ENCODE measurements at regions not wholly inside any gene's neighbourhood (a gene's known extent, or its start where the extent isn't known, plus 50 kb on each side); places are given as distances from the start of the nearest gene placed in this dataset.
A peak's percentile ranks its signal among the peaks of the same experiment; 100 is the strongest.

DNA sequence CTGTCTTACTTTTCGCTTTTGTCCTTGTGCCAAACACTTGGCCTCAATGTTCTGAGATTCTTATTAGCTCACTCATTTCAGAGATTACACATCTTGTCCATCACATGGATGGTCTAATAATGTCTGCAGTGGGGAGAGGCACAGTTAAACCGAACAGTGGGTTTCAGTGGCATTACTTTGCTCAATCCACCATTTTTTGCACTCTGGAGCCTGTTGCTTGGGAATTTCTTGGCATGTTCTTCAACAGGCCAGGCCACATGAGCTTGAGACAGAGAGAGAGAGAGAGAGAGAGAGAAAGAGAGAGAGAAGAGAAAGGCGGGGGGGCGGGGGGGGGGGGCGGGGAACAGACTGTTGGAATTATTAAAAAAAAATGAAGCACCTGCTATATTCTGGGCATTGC lies 1327.8 kb upstream of the WWC1 start:
- DNase-seq: no peak

DNA sequence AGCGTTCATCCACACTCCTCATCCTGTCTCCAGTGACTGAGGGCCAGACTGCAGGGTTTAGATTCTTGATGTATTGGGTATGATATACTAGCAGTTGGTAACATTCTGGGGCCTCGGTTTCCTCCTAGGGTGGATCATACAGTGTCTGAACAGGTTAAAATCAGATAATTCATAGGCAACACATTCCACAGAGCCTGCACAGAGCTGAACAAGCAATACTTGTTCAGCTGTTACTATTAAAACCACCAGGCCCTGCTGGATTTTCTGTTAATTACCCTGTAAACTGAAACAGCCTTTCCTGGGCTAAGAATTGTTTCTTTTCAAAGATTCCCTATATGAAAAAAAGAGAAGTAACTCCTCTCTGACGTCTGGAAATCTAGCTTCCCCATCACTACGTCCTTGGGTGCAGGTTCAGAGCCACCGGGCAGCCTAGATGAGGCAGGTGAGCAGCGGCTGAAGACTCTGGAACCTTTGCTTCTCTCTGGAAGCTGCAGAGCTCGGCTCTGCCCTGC lies 1313.5 kb upstream of the WWC1 start:
- DNase-seq: no peak

DNA sequence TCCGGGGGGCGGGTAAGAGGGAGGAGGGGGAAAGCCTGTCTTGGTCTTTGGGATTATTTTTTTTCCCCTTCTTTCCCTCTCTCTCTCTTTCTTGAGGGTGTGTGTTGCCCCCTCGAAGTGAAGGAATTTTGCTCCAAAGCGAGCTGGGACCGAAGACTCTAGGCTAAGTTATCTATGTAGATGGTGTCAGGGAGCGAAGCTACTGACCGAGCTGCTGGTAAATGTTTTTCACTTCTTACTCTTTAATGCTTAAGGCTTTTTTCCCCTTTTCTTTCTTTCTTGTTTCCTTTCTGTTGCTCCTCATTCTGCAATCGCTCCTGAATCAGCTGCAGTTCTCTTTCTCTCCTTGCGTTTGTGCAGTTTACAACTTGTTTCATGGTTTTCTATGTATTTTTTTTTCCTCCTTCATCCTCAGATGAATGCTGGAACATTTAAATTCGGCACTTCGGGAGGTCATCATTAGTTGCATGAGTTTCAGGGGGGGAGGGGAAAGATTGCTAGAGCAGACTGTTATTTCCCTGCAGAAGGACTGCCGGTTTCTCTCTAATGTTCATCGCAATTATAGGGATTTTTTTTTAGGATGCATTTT lies 1312.0 kb upstream of the WWC1 start:
- DNase-seq: peak in 1 of 2 experiments; percentile 25

DNA sequence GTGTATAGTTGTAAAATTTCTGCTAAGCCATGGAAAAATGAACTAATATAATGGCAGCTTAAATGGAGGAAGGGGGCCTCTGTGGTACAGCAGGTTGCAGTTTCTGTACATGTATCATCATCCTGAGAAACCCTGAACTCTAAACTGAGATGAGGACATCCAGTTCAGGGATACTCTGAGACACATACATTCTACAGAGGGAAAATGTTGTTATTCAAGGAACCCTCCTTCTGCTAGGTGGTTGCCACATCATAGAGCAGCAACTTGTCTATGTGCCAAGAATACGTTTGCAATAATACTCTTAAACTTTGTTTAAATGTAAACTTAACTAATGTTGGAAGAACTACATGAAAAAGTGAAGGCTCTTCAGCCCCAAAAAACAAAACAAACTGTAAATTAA lies 1310.8 kb upstream of the WWC1 start:
- no peak for DNase-seq

DNA sequence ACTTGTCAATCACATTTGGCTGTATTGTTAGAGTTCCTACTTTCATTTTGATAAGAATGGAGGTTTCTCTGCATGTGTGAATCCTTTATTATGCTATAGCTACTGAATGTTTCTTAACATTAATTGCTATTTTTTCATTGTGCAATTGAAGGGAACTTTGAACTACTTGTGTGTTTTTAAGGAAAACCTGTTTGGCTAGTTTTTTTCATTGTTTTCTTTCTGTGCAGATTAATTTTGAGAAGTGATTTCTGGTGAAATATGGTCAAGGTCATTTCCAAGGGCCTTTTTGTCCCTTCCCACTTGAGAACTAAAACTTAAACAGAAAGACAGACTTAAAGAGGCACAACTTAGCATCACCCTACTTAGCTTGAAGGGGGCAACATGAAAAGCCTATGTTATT lies 1309.2 kb upstream of the WWC1 start:
- no peak for DNase-seq

DNA sequence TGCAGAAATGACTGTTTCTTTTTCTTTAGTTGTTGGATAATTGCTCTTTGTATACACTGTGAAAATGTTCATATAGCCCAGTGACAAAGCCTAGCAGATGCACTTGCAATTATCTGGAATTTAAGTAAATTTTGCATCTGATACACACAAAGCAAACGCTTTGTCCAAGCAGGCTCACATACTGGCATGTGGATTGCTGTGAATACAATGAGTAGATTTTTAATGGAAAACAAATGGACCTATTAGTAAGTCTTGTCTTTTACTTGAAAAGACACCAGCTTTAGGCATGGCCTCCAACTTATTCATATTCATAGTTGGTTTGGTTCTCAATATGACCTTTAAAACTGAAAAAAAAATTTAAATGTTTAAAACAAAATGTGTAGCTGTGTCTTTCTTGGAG lies 1299.8 kb upstream of the WWC1 start:
- no peak for DNase-seq

DNA sequence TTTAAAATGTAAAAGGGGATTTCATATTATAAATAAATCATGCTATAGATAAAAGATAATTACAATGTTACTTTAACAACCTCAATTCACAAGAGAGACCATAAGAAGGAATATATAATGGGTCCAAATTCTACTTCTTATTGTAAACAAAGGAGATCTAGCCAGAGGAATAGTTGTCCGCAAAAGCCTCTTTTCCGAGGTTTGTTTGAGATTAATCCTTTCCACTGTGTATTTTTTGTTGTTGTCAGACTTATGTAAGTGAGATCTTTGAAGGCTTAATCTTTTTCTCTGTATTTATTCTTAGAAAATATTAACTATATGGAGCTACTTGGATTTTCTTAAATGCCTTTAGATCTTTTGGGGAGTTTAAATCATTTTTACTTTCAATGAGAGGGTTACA lies 1299.3 kb upstream of the WWC1 start:
- no peak for DNase-seq

DNA sequence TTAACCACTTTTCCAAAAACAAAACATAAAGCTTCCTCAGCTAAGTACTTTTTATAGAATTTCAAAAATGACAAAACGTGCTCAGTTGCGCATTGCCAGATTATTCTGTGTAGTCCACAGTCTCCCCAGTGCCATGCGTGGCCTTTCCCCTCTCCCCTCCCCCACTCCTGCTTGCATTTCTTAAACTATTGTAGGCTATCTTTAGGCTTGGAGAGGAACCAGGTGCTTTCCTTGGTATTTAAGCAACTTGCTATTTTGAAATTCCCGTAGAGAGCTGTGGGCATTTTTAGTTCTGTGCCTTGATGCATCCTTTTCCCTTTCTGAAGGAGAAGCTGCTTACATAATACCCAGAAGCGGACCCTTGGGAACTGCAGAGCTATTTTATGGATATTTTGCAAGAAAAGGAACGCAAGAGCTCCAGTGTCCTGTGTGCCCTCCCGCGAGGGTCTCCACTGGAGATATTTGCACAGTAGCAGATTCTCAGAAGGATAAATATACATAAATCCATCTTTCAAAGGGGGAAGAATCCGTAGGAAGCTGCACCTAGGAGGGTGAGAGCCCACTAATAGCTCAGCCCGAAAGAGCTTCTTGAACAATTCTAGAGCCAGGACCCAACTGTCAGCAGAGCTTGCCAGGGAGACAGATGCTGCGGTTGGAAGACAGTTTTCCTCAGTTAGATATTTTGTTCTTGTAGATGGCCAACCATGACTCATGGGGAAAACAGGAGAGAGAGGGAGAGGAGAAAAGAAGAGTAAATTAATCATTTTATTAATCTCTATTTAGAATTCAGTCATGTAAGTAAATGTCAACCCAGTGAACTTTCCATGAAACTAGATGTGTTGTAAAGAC lies 1298.3 kb upstream of the WWC1 start:
- no peak for DNase-seq

DNA sequence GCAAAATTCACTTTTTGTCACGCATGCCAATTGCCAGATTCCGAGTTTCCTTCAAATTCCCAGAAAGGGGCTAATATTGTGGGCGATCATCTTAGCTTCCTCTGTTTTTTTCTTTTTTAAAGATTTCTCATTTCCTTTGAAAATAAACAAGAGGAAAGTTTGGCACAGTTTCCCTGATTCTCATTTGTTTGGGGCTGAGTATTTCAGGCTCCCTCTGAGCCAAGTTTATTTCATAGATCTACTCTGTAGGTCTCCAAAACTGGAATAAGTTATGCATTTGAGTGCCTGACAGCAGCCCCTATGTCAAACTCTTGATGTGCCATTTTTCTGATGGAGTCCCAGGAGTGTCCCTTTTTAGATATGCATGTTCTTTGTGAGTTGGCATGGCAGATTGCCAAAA lies 1297.2 kb upstream of the WWC1 start:
- no peak for DNase-seq

DNA sequence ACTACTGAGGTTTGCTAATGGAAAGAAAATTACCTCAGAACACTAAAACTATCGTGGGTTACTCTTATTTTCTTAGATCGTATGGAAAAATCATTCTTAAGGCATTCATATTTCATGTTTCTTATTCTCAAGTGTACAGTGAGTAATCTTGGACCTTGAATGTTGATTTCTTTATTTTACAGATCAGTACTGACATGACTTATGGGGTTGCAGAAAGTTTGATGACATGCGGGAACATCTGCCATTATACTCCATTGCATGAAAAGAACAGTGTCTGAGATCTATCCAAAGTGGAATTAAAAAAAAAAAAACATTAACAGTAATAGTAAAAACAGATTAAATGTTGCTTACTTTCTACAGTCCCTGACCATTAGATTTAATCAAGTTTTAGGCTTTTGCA lies 1290.2 kb upstream of the WWC1 start:
- DNase-seq: no peak

DNA sequence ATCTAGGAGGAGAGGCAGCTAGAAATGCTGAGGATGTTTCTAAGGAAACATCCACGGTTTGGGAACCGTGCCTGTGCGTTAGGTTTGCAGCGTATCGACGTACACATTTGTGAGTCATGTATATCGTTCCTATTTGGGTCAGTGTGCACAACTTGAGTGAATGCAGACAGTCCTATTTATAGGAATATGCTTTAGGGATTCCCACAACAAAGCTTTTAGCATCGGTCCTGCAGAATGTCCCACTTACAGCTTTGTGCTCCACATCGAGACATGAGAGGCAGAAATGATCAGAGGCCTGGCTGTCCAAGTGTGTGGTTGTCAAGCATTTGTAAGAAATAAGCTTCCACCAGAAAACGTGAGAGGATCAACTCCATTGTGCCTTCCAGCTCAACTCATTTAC lies 1282.7 kb upstream of the WWC1 start:
- DNase-seq: no peak

DNA sequence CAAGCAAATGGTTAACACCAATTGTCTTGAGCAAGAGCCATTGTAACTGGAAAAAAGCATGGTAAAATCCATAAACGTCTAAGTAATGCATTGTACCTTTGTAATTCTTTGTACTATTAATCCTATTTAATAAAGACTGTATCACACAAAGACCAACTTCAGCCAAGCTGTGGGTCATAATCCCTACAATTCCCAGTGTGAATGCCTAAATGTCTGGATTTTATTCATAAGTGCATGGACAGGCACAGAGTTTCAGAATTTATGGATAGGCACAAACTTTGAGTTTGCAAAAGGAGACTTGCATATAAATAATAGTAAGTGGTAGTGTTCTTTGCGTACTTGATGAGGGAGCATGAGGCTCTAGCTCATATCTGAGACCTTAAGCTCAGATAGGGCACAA lies 1280.2 kb upstream of the WWC1 start:
- DNase-seq: no peak

DNA sequence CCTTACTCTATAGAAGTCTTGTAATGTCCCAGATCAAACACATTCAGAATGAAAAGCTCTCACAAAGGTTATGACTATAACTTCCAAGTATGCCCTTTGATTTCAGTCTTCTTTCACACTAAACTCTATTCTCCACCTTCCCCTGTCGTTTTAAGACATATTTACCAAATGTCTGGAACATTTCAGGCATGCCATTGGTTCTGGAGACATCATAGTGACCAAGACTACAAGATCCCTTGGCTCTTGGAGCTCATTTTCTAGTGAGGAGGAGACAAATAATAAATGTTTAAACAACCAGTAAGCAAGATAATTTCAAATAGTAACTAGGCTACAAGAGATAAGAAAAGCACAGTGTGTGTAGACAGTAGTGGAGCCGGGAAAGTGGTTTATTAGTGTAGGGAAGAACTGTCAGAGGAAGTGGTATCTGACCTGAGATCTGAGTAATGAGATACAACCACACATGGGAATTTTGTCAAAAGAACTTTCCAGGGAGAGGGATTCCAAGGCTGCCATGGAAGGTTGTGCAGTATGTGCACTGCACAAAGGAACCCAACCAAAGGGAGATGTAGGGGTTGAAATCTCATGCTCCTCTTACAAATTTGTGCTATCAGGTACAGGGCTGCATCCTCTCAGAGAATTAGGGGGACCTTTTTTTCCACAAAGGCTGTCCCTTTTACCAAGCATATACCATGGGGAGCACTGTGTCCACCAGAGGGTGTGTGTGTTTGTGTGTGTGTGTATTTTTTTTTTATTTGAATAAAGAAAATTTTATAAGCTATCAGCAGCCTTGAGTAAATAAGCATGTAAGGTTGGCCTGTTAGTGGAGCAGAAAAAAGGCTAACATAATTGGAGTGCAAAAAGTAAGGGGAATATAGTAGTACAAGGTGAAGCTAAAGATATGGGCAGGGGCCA lies 1279.1 kb upstream of the WWC1 start:
- no peak for DNase-seq

DNA sequence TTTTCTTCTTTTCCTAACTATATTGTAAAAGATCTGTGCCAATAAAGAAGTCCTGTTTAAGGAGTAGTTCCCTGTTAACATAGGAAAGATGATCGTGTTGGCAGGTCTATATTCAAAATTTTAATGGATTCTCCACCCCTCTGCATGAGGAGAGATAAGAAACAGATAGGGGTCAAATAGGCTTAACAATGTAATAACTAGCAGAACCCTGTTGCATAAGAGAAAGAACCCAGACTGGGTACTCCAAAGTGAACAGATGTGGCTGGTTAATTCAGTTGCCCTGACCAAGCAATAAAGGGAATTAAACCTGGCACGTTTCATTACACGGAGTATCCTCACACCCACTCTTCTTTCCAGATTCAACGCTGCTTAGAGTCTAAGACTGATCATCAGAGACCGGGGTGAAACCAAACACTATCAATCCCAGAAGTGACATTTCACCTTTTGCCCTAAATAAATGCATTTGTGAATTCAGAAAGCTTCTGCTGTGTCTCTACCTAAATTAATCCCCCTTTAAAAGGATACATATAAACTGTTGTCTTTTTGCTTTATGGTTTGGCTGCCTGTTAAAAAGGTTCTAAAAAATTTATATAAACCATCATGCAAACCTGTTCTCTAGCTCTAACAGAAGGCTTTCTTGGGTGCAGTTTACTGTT lies 1276.9 kb upstream of the WWC1 start:
- peak; percentile 69 to 90 for DNase-seq

DNA sequence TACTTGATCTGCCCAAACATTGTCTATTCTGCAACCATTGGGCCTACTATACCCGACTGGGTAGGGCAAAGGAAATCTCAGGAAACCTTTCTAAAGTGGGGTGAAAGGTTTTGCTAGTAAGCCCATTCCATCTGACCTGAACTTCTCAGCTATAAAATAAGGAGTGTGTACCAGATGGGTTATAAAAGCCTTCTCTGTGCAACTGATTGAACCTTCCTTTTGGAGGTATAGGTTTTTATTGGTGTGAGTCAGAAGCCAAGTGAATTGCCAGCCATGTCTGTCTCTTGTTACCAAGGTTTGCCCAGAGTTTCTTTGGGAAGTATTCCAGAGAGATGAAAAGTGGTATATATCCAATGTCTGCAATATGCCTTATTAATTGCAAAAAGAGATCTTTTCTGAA lies 1271.0 kb upstream of the WWC1 start:
- no peak for DNase-seq

DNA sequence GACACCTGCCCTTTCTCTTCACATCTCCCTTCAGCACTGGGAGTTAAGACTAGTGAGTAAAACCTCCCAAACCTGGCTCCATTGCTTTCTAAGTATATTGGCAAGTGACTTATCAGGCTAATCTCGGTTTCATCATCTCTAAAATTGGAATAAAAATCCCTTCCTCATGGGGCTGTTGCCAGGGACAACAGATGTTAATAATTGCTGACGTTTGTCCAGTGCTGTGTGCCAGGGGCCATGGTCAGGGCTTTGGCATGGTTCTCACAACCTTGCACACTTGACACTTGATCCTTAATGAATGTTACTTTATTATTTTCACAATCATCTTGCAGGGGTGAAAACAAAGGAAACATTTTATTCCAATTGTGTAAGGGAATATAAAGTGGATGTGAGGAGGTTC lies 1262.0 kb upstream of the WWC1 start:
- peak; percentile 16 to 21 for DNase-seq

DNA sequence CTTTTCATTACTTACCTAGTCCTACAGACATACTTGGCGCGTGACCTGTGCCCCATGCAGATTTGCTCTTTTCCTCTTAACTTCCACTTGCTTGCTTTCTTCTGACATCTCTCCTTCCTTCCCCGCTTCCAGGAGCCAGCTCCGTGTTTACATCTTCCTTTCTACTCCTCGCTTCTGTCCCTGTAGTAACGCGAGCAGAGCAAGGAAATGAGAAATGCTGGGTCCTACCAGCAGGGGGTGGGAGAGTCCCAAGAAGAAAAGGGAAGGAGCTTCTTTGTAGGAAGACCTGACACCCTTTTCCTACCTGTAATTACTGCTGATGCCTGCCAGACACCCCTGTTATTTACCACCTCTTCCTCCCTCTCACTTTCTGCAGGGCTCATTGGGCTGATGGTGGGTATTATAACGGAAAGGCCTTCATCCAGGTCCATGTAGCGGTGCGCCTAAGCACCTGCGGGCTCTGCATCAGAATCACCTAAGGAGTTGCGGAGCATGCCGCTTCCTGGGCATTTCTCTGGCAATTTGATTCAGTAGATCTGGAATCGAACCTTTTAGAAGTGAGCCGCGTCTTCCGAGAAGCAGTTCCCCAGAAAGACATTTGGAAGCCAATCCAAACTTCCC lies 1260.8 kb upstream of the WWC1 start:
- DNase-seq: peak in 1 of 2 experiments; percentile 2

DNA sequence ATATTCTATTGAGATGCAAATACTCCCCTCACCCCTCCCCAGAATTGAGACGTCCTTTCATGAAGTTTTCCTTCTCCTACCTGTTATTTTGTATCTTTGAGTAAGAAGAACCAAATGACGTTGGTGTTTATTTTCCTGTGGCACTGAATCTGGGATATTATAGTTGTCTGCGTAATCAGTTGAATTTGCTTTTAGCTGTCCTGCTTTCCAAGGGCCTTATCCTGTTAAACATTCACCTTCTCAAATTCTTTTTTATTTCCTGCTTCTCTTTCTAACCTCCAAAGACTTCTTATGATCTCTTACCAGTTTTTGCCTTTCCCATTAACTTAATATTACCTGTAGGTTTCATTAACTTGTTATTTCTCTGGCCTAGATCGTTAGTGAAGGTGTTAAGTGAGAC lies 1254.9 kb upstream of the WWC1 start:
- no peak for DNase-seq

DNA sequence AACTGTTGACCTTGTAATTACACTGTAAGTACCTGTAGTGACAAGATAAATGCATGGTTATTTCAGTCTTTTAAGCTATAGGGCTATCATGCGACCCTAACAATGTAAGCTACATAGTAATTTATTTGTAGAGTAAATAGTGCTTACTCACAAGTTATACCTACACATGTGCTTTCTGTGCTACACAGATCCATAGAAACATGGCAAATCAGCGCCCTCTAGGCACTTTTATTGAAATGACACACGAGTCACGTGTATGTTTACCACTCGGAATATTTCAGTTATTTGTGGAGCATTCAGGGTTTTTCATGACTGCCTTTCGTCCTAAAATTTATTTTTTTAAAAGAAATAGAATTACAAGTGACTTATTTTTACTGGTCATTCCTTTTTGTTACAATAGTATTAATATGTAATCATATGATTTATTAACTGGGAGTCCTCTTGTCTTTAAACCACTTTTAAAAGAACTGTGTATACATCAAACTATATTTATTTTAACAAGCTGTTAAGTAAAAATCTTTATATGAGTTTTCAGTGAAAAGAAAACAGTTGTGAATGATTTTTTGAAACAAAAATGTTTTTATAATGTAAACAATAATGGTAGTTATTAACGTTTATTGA lies 1242.3 kb upstream of the WWC1 start:
- peak; percentile 24 to 62 for DNase-seq

DNA sequence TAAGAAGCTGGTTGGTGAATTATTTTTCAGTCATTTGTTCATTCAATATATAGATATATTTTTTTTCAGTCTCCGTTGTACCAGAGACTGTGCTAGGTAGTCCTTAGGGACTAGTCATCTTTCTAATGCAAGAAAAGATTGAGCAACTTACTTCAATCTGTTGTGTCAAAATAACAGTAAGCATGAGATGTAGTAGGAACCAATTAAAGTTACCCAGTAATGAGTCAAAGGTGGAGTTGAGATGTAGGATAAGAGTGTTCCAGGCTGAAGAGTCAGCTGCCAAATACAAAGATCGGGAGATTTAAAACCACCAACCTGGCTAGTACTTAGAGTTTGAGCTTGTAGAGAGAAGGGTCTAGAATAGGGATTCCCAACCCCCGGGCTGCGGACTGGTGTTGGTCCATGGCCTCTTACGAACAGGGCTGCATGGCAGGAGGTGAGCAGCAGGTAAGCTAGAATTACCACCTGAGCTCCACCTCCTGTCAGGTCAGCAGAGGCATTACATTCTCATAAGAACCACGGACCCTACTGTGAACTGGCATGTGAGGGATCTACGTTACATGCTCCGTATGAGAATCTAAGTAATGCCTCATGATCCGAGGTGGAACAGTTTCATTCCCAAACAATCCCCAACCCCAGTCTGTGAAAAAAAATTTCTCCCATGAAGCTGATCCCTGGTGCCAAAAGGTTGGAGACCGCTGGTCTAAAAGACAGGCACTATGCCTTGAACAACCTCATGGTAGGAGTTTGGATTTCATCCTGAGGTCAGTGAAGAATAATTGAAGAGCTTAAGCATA lies 1241.5 kb upstream of the WWC1 start:
- no peak for DNase-seq

All from NCI-H524 (cell line).